Peyer's patch (tissue), 4 donors: ENCODE measurements at regions not wholly inside any gene's neighbourhood (a gene's known extent, or its start where the extent isn't known, plus 50 kb on each side); places are given as distances from the start of the nearest gene placed in this dataset.
A peak's percentile ranks its signal among the peaks of the same experiment; 100 is the strongest.

ENCODE experiments used
- DNase-seq, 3 donors: peaks; one replicate each; pipeline ENCODE4 v3.0.0-alpha.2; 2017 to 2019
- H3K27ac ChIP-seq, 4 donors: fragments of 200-600 bp; sonication (generic); one replicate each; pipeline ENCODE4 v1.5.1; 2016 to 2019
- H3K27me3 ChIP-seq, 2 donors: fragments of 200-600 bp; sonication (generic); one replicate each; pipeline ENCODE4 v1.5.1; 2019
- H3K36me3 ChIP-seq, 3 donors: fragments of 200-600 bp; sonication (generic); one replicate each; pipeline ENCODE4 v1.5.1; 2016 to 2019
- H3K4me1 ChIP-seq, 4 donors: fragments of 200-600 bp; sonication (generic); one replicate each; pipeline ENCODE4 v1.5.1; 2016 to 2019
- H3K4me3 ChIP-seq, 4 donors: fragments of 200-600 bp; sonication (generic); 1 replicate in 3 of 4; 2 replicates in 1 of 4; pipeline ENCODE4 v1.5.1; 2016 to 2019; ENCODE audit warnings: mild to moderate bottlenecking in 1 of 4
- H3K9me3 ChIP-seq, 4 donors: fragments of 200-600 bp; sonication (generic); one replicate each; pipeline ENCODE4 v1.5.1; 2016 to 2019; ENCODE audit warnings: mild to moderate bottlenecking in 1 of 4
- POLR2A ChIP-seq, 2 donors: fragments of 450-650 bp; IDR thresholded peaks; one replicate each; pipeline ENCODE4 v1.5.1; 2017; ENCODE audit warnings: antibody characterized with exemption in 2 of 2, mild to moderate bottlenecking in 2 of 2, moderate library complexity in 2 of 2
- TF ChIP-seq, protein P1 (sequence below), 6 experiments: fragments of 450-650 bp in 4 of 6; fragments of 200-600 bp in 2 of 6; sonication (generic) in 1 of 6; IDR thresholded peaks; one replicate each; pipeline ENCODE4 v1.5.1; 2017 to 2019; ENCODE audit warnings: antibody characterized with exemption in 6 of 6, mild to moderate bottlenecking in 3 of 6, moderate library complexity in 1 of 6

DNA sequence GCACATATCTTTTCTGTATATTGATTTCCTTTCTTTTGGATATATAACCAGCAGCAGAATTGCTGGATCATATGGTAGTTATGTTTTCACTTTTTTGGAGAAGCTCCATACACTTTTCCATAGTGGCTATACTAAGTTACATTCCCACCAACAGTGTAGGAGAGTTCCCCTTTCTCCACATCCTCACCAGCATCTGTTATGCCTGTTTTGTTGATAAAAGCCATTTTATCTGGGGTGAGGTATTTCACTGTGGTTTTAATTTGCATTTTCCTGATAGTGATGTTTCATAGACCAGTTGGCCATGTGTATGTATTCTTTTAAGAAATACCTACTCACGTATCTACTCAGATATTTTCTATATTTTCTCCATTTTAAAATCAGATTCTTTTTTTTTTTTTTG, 419.3 kb upstream of the FAT3 start:
- H3K4me1 ChIP-seq = no peaks in the 10 kb centered on the region
- no peak overlapping the region for H3K27ac ChIP-seq
- no peaks in the 10 kb centered on the region for H3K27me3 ChIP-seq
- TF ChIP-seq, protein P1, sequence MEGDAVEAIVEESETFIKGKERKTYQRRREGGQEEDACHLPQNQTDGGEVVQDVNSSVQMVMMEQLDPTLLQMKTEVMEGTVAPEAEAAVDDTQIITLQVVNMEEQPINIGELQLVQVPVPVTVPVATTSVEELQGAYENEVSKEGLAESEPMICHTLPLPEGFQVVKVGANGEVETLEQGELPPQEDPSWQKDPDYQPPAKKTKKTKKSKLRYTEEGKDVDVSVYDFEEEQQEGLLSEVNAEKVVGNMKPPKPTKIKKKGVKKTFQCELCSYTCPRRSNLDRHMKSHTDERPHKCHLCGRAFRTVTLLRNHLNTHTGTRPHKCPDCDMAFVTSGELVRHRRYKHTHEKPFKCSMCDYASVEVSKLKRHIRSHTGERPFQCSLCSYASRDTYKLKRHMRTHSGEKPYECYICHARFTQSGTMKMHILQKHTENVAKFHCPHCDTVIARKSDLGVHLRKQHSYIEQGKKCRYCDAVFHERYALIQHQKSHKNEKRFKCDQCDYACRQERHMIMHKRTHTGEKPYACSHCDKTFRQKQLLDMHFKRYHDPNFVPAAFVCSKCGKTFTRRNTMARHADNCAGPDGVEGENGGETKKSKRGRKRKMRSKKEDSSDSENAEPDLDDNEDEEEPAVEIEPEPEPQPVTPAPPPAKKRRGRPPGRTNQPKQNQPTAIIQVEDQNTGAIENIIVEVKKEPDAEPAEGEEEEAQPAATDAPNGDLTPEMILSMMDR (IDR thresholded peaks at IDR 0.05) = no peak
- TF ChIP-seq POLR2A (IDR thresholded peaks at IDR 0.05) = no peak
- H3K4me3 ChIP-seq = no peak overlapping the region
- no peaks in the 10 kb centered on the region for H3K9me3 ChIP-seq
- no peaks in the 10 kb centered on the region for H3K36me3 ChIP-seq
- DNase-seq = no peak

DNA sequence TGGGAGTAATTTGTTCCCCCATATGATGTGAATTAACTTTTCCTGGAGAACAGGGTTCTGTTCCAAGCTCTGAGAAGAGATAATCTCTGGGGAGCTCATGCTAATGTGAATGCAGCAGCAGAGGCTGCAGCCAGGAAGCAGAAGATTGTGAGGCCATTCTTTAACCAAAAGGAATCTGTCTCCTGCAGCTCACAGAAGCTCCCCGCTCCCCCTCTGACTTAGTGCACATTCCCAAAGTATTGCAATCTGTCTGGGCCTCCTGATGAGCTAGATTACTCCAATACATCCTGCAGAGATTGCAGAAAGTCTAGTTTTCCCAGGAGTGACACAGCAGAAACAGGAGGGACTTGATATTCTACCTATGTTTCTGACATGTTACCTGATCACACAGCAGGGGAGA, 420.6 kb upstream of the FAT3 start:
- Histone ChIP-seq H3K4me3 (no peak overlapping the region), H3K9me3 (no peaks in the 10 kb centered on the region), H3K27ac (no peak overlapping the region), H3K36me3 (no peaks in the 10 kb centered on the region), H3K27me3 (no peaks in the 10 kb centered on the region), H3K4me1 (no peaks in the 10 kb centered on the region)
- no peak for DNase-seq
- TF ChIP-seq, protein P1 (IDR thresholded peaks at IDR 0.05) = no peak
- TF ChIP-seq POLR2A (IDR thresholded peaks at IDR 0.05) = no peak

DNA sequence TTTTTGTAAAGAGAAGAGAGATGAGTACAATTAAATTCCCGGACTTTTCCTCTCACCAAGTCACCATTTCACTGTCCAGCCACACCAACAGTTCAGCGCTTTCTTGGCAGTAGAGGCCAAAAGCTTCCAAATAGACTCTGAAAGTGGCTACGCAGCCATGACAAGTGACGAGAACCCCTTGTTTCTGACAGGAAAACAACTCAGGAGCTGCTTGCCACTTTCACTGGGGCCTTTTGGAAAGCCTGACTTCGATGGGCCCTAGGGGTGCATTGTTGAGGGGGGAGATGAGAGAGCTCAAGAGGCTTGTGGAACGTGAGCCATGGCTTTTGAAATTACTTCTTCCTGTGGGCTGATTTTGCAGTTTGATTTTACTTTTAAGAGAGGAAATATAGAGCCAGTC, 422.1 kb upstream of the FAT3 start:
- no peaks in the 10 kb centered on the region for H3K4me1 ChIP-seq
- no peak overlapping the region for H3K4me3 ChIP-seq
- no peaks in the 10 kb centered on the region for H3K36me3 ChIP-seq
- no peak for TF ChIP-seq POLR2A (IDR thresholded peaks at IDR 0.05)
- TF ChIP-seq, protein P1 (IDR thresholded peaks at IDR 0.05) = no peak
- no peak overlapping the region for H3K27ac ChIP-seq
- H3K9me3 ChIP-seq = no peaks in the 10 kb centered on the region
- H3K27me3 ChIP-seq = no peaks in the 10 kb centered on the region
- DNase-seq = no peak

DNA sequence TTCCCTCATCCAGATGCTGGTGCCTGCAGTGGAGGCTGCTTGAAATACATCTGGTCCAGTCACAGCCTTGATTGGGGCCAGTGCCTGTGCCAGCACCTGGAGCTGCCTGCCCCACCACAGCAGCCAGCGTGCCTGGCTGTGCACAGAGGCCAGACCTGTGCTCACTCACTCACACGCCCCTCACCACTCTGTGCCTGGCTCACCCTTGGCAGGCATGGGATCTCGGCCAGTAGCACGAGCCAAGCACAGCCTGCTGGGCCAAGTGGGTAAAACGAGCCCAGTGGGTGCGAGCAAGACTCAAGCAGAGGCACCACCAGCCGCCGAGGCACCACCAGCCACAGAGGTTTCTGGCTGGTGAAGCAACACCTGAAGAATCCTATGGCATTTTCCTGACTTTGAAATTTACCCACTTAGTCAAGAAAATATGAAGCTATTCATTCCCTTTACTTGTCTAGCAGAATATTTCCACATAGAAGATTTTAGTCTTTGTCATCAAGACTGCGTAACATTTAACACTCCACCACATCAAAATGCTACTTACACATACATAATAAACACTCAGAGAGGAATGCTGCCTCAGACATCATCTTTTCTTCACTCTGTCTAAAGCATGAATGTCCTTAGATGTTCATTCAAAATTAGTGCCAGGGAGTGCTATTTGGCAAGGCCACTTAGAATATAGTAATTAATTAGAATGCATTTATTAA, 424.3 kb upstream of the FAT3 start:
- Histone ChIP-seq H3K36me3 (no peaks in the 10 kb centered on the region), H3K9me3 (no peaks in the 10 kb centered on the region), H3K4me3 (no peak overlapping the region), H3K4me1 (no peaks in the 10 kb centered on the region), H3K27me3 (no peaks in the 10 kb centered on the region), H3K27ac (no peak overlapping the region)
- DNase-seq = no peak
- TF ChIP-seq POLR2A (IDR thresholded peaks at IDR 0.05) = no peak
- TF ChIP-seq, protein P1 (IDR thresholded peaks at IDR 0.05) = no peak

DNA sequence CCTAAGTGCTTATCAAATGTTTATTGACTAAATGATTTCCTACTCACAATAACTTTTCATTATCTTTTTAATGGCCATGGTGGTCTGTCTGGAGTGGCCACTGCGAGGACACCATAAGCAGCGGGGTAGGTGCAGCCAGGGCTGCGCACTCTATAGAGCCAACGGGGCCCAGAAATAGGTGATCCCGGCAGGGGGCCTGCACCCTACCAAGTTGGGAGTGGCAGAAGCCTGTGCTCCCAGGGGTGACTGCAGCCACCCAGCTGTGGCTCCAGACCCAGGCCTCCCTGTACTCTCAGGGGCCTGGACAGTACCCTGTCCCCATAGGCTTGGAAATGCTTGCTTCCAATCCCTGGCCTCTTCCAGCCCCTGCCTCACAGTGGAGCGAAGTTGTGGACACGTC, 426.4 kb upstream of the FAT3 start:
- DNase-seq = no peak
- no peaks in the 10 kb centered on the region for H3K4me1 ChIP-seq
- no peaks in the 10 kb centered on the region for H3K27me3 ChIP-seq
- no peaks in the 10 kb centered on the region for H3K9me3 ChIP-seq
- no peak overlapping the region for H3K27ac ChIP-seq
- no peaks in the 10 kb centered on the region for H3K36me3 ChIP-seq
- TF ChIP-seq, protein P1 (IDR thresholded peaks at IDR 0.05) = no peak
- no peak for TF ChIP-seq POLR2A (IDR thresholded peaks at IDR 0.05)
- no peak overlapping the region for H3K4me3 ChIP-seq

DNA sequence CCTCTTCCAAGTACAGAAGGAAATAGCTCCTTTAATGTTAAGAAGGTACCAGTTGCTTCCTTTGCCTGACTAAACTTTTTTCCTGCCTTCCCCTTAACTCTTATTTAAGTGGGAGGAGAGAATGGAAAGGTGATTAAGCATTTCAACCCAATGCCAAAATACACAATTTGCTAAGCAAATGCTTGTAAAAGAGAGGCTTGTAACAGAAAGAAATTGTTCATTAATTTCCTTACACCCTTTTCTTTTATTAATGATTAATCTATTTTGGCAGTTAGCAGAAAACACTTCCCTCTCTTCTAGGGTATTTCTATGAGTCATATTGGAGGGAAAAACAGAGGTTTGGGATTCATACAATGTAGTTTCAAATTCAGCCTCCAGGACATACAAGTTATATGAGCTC, 427.6 kb upstream of the FAT3 start:
- Histone ChIP-seq H3K9me3 (no peaks in the 10 kb centered on the region), H3K27me3 (no peaks in the 10 kb centered on the region), H3K27ac (no peak overlapping the region), H3K4me1 (no peaks in the 10 kb centered on the region), H3K36me3 (no peaks in the 10 kb centered on the region), H3K4me3 (no peak overlapping the region)
- DNase-seq = no peak
- TF ChIP-seq, protein P1 (IDR thresholded peaks at IDR 0.05) = peak in 1 of 6 experiments; percentile 6
- TF ChIP-seq POLR2A (IDR thresholded peaks at IDR 0.05) = no peak
